SU-DHL-6 (cell line): ENCODE measurements at regions not wholly inside any gene's neighbourhood (a gene's known extent, or its start where the extent isn't known, plus 50 kb on each side); places are given as distances from the start of the nearest gene placed in this dataset.

Source experiments
- EZH2phosphoT487 ChIP-seq: fragments of 200-600 bp; sonication (generic), shearing (Covaris generic); conservative IDR thresholded peaks from 2 replicates; pipeline ENCODE4 v1.6.1; 2018; ENCODE audit warnings: mild to moderate bottlenecking, antibody characterized with exemption, low read length, moderate library complexity, mixed read lengths
- TF ChIP-seq, protein P1 (sequence below): fragments of 200-600 bp; sonication (generic); IDR thresholded peaks from one replicate; pipeline ENCODE4 v1.5.1; 2017; ENCODE audit warnings: antibody characterized with exemption, mild to moderate bottlenecking, low read length, moderate library complexity; ENCODE audit not compliant: insufficient read depth, poor library complexity, severe bottlenecking

DNA sequence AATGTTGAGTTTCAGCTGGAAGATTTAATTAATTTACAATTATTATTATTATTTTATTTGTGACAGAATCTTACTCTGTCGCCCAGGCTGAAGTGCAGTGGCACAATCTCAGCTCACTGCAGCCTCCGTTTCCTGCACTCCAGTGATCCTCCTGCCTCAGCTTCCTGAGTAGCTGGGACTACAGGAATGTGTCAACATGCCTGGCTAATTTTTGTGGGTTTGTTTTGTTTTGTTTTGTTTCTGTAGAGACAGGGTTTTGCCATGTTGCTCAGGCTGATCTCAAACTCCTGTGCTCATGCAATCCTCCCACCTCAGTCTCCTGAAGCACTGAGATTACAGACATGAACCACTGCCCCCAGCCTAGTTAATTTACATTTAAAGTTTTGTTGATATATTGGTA is 93.8 kb upstream of the MEOX2 start:
- TF ChIP-seq, protein P1, sequence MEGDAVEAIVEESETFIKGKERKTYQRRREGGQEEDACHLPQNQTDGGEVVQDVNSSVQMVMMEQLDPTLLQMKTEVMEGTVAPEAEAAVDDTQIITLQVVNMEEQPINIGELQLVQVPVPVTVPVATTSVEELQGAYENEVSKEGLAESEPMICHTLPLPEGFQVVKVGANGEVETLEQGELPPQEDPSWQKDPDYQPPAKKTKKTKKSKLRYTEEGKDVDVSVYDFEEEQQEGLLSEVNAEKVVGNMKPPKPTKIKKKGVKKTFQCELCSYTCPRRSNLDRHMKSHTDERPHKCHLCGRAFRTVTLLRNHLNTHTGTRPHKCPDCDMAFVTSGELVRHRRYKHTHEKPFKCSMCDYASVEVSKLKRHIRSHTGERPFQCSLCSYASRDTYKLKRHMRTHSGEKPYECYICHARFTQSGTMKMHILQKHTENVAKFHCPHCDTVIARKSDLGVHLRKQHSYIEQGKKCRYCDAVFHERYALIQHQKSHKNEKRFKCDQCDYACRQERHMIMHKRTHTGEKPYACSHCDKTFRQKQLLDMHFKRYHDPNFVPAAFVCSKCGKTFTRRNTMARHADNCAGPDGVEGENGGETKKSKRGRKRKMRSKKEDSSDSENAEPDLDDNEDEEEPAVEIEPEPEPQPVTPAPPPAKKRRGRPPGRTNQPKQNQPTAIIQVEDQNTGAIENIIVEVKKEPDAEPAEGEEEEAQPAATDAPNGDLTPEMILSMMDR: no peak
- TF ChIP-seq EZH2phosphoT487: no peak
